Immature natural killer cell (primary cell): ENCODE measurements at regions not wholly inside any gene's neighbourhood (a gene's known extent, or its start where the extent isn't known, plus 50 kb on each side); places are given as distances from the start of the nearest gene placed in this dataset.

Experiments
- DNase-seq, 3 donors: peaks; one replicate each; pipeline ENCODE4 v3.0.0; 2022; ENCODE audit warnings: mixed read lengths in 1 of 3
- H3K27ac Mint-ChIP-seq, 6 donors: one replicate each; pipeline ENCODE4 v1.8.0; 2020; ENCODE audit warnings: mixed read lengths in 6 of 6, mild to moderate bottlenecking in 5 of 6, inconsistent platforms in 4 of 6, moderate library complexity in 3 of 6
- H3K27me3 Mint-ChIP-seq, 3 donors: one replicate each; pipeline ENCODE4 v1.8.0; 2020 to 2021; ENCODE audit warnings: low read depth in 3 of 3, mild to moderate bottlenecking in 3 of 3, mixed read lengths in 3 of 3, moderate library complexity in 3 of 3, inconsistent platforms in 1 of 3
- H3K36me3 Mint-ChIP-seq, 3 donors: one replicate each; pipeline ENCODE4 v1.8.0; 2020; ENCODE audit warnings: mixed read lengths in 3 of 3, inconsistent platforms in 2 of 3, mild to moderate bottlenecking in 2 of 3
- H3K4me1 Mint-ChIP-seq, 2 donors: one replicate each; pipeline ENCODE4 v1.8.0; 2020; ENCODE audit warnings: inconsistent platforms in 2 of 2, mild to moderate bottlenecking in 2 of 2, mixed read lengths in 2 of 2, moderate library complexity in 1 of 2
- H3K4me3 Mint-ChIP-seq, 5 donors: one replicate each; pipeline ENCODE4 v1.8.0; 2020; ENCODE audit warnings: mild to moderate bottlenecking in 5 of 5, mixed read lengths in 5 of 5, inconsistent platforms in 3 of 5, moderate library complexity in 3 of 5
- H3K9me3 Mint-ChIP-seq, 6 donors: one replicate each; pipeline ENCODE4 v1.8.0; 2020; ENCODE audit warnings: mild to moderate bottlenecking in 6 of 6, mixed read lengths in 6 of 6, inconsistent platforms in 4 of 6, moderate library complexity in 3 of 6

DNA sequence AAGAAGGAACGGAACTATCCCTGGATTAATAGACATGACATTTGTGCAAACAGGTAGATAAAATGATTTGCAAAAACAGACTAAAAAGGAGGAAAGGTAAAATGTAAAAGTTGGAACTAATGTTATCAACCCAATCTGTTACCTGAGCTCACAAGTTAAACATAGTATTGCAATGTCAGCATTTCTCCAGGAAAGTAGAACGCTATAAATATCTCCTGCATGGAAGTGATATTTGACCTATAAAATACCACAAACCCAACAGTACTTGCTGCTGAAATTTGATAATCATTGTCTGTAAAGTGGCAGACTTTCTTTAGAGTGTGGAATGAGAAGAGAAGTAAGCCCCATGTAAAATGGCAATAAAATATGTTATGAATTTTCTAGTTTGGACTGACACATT lies 1435.7 kb downstream of the LRFN5 start:
- Mint-ChIP-seq H3K4me1 (no peaks in the 10 kb centered on the region), H3K36me3 (peaks cover 0 to 4% (median 0%) of the 10 kb centered on the region in 3 donors), H3K9me3 (peaks cover 13 to 49% (median 21%) of the 10 kb centered on the region in 6 donors), H3K27me3 (peaks cover 0 to 1% (median 0%) of the 10 kb centered on the region in 3 donors), H3K4me3 (no peak overlapping the region), H3K27ac (no peak overlapping the region)
- DNase-seq: no peak

DNA sequence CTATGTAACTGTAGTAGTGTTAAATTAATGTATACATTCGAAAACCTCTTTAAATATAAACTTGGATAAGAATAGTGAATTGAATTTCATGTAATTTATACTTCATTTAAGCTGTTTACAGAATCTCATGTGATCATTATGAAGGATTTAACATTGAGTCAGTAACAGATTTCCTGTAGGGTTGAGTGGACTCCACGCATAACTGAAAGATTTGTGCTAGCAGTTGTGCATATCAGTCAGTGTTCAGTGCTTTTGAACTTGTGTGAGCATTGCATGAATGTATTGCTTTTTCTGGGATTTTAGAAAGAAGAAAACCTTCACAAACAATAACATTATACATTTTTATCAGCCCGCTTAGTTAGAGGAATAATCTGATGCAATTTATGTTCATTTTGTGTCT lies 1435.3 kb downstream of the LRFN5 start:
- Mint-ChIP-seq H3K36me3 (peaks cover 0 to 4% (median 0%) of the 10 kb centered on the region in 3 donors), H3K4me1 (no peaks in the 10 kb centered on the region), H3K27me3 (no peaks in the 10 kb centered on the region)

GRCh38 chr14:43041207-43041606 lies 1434.5 kb downstream of the LRFN5 start:
- H3K9me3 Mint-ChIP-seq: peaks cover 11 to 37% (median 21%) of the 10 kb centered on the region in 6 donors

More for the DNA sequence above, 1435.3 kb downstream of the LRFN5 start:
- no peak for DNase-seq
- no peak overlapping the region for H3K4me3 Mint-ChIP-seq
- peaks cover 13 to 45% (median 21%) of the 10 kb centered on the region in 6 donors for H3K9me3 Mint-ChIP-seq
- no peak overlapping the region for H3K27ac Mint-ChIP-seq

DNA sequence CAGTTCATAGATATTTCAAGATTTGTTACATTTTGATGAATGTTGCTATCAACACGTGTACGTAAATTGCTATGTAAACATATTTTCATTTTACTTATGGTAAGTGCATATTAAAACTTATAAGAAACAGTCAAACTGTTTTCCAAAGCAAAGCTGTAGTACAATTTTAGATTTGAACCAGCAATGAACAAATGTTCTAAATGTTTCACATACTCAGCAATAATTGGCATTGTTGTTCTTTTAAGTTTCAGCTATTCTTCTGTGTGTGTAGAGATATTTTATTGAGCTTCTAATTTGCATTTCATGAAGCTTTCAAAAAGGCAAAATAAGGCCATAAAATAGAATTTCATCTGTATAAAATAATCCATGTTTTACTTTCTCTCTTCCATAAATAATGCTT lies 1433.2 kb downstream of the LRFN5 start:
- Mint-ChIP-seq H3K9me3 (peaks cover 7 to 36% (median 17%) of the 10 kb centered on the region in 6 donors), H3K27me3 (no peaks in the 10 kb centered on the region), H3K4me3 (no peak overlapping the region), H3K36me3 (no peaks in the 10 kb centered on the region), H3K27ac (no peak overlapping the region), H3K4me1 (no peaks in the 10 kb centered on the region)
- DNase-seq: no peak

More at GRCh38 chr14:43041207-43041606, 1434.5 kb downstream of the LRFN5 start:
- Mint-ChIP-seq H3K4me3 (no peak overlapping the region), H3K36me3 (peaks cover 0 to 3% (median 0%) of the 10 kb centered on the region in 3 donors), H3K4me1 (no peaks in the 10 kb centered on the region), H3K27me3 (no peaks in the 10 kb centered on the region), H3K27ac (no peak overlapping the region)
- DNase-seq: no peak

- no peaks in the 10 kb centered on the region for H3K4me1 Mint-ChIP-seq
- H3K36me3 Mint-ChIP-seq: no peaks in the 10 kb centered on the region
- no peak overlapping the region for H3K4me3 Mint-ChIP-seq
- no peaks in the 10 kb centered on the region for H3K27me3 Mint-ChIP-seq
- DNase-seq: no peak
- H3K27ac Mint-ChIP-seq: no peak overlapping the region
- H3K9me3 Mint-ChIP-seq: peaks cover 6 to 27% (median 10%) of the 10 kb centered on the region in 6 donors
These were observed 1424.9 kb downstream of the LRFN5 start for GRCh38 chr14:43031598-43031997.

DNA sequence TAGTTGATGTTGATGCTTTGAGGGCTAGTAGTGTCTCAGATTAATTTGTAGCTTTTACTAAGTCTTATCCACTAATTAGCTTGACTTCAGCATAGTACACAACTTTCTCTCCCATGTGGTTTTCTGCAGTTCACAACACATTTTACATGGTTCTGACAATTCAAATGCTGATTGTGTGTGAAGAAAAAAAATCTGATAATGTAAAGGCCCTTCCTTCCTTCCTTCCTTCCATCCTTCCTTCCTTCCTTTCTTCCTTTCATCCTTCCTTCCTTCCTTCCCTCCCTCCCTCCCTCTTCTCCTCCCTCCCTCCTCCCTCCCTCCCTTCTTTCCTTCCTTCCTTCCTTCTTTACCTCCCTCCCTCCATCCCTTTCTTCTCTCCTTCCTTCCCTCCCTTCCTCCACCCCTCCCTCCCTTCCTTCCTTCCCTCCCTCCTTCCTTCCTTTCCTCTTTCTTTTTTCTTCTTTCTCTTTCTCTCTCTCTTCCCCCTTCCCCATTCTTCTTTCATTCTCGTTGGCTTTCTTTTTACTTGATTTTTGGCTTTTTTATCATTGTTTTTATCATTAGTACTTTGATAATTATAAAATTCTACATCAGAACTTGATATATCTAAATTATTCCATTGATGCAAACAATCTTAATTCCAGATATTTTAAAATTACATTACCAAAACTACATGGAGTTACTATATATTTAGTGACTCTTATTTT lies 1415.6 kb downstream of the LRFN5 start:
- no peaks in the 10 kb centered on the region for H3K27me3 Mint-ChIP-seq
- no peaks in the 10 kb centered on the region for H3K36me3 Mint-ChIP-seq
- no peak overlapping the region for H3K27ac Mint-ChIP-seq
- DNase-seq: no peak
- H3K4me3 Mint-ChIP-seq: no peak overlapping the region
- H3K9me3 Mint-ChIP-seq: peaks cover 9 to 42% (median 28%) of the 10 kb centered on the region in 6 donors
- H3K4me1 Mint-ChIP-seq: no peaks in the 10 kb centered on the region

- DNase-seq: no peak
- Mint-ChIP-seq H3K36me3 (no peaks in the 10 kb centered on the region), H3K27ac (no peak overlapping the region), H3K4me3 (no peak overlapping the region), H3K4me1 (no peaks in the 10 kb centered on the region), H3K9me3 (peaks cover 9 to 49% (median 34%) of the 10 kb centered on the region in 6 donors), H3K27me3 (no peaks in the 10 kb centered on the region)
These were observed 1413.2 kb downstream of the LRFN5 start for GRCh38 chr14:43019826-43020225.

GRCh38 chr14:43014338-43014737 lies 1407.7 kb downstream of the LRFN5 start:
- Mint-ChIP-seq H3K4me3 (no peak overlapping the region), H3K4me1 (no peaks in the 10 kb centered on the region), H3K27me3 (peaks cover 0 to 2% (median 0%) of the 10 kb centered on the region in 3 donors), H3K36me3 (no peaks in the 10 kb centered on the region), H3K27ac (no peak overlapping the region), H3K9me3 (peaks cover 7 to 41% (median 29%) of the 10 kb centered on the region in 6 donors)
- DNase-seq: no peak

DNA sequence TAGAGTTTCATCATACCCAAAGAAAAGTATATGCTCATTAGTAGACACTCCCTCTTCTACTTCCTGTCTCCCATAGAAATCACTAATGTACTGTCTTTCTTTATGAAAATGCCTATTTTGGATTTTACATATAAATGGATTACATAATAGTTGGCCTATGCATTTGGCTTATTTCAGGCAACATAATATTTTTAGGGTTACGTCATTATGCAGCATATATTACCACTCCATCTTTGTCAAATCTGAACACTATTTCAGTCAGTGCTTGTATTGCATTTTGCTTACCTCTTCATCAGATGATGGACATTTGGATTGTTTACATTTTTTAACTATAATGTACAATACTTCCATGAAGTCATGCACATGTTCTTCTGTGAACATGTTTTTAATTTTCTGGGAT lies 1406.1 kb downstream of the LRFN5 start:
- DNase-seq: no peak
- Mint-ChIP-seq H3K4me1 (no peaks in the 10 kb centered on the region), H3K27ac (no peak overlapping the region), H3K27me3 (peaks cover 0 to 2% (median 2%) of the 10 kb centered on the region in 3 donors), H3K9me3 (peaks cover 4 to 43% (median 30%) of the 10 kb centered on the region in 6 donors), H3K36me3 (no peaks in the 10 kb centered on the region), H3K4me3 (no peak overlapping the region)

DNA sequence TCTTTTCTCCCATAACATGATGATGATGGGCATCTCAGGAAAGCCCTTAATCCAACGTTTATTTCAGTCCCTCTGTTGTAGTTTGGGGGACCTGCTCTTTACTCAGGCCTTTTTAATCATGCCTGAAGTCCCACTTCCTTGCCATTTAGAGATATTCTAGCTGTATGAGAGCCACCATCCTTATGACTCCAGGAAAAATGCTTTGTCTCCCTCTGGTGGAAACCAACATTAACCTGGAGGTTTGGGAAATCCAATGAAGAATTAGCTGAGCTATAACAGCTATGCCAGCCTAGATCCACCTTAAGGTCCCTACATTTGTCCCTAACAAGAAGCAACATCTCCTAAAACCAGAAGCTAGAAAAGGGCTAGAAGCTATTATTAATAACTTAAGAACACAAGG lies 1399.1 kb downstream of the LRFN5 start:
- no peaks in the 10 kb centered on the region for H3K4me1 Mint-ChIP-seq
- no peak overlapping the region for H3K27ac Mint-ChIP-seq
- no peak for DNase-seq
- H3K27me3 Mint-ChIP-seq: peaks cover 1 to 3% (median 2%) of the 10 kb centered on the region in 3 donors
- peaks cover 7 to 11% (median 10%) of the 10 kb centered on the region in 3 donors for H3K36me3 Mint-ChIP-seq
- H3K9me3 Mint-ChIP-seq: peaks cover 16 to 81% (median 54%) of the 10 kb centered on the region in 6 donors
- no peak overlapping the region for H3K4me3 Mint-ChIP-seq

- no peak for DNase-seq
- peaks cover 19 to 83% (median 57%) of the 10 kb centered on the region in 6 donors for H3K9me3 Mint-ChIP-seq
These were observed 1397.2 kb downstream of the LRFN5 start for GRCh38 chr14:43003845-43004244.

DNA sequence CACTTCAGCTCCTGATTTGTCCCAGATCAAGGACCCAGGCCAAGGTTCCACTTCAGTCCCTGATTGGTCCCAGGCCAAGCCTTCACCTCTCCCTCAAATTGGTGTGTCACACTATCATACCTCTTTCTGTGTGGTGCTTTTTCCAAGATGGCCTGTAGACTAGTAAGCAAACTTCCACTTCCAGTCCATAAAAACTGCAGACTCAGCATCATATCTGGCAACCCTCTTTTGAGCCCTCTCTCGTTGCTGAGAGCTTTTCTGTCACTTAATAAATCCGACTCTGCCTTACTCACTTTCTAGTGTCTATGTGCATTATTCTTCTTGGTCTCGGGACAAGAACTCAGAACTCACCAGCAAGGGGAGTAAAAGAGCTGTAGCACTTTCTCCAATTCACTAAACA lies 1395.1 kb downstream of the LRFN5 start:
- H3K27me3 Mint-ChIP-seq: peaks cover 0 to 3% (median 1%) of the 10 kb centered on the region in 3 donors
- H3K27ac Mint-ChIP-seq: no peak overlapping the region
- DNase-seq: no peak
- H3K4me3 Mint-ChIP-seq: no peak overlapping the region
- peaks cover 7 to 11% (median 10%) of the 10 kb centered on the region in 3 donors for H3K36me3 Mint-ChIP-seq
- no peaks in the 10 kb centered on the region for H3K4me1 Mint-ChIP-seq
- H3K9me3 Mint-ChIP-seq: peaks cover 16 to 63% (median 45%) of the 10 kb centered on the region in 6 donors

More at GRCh38 chr14:43003845-43004244, 1397.2 kb downstream of the LRFN5 start:
- no peak overlapping the region for H3K27ac Mint-ChIP-seq
- peaks cover 0 to 3% (median 1%) of the 10 kb centered on the region in 3 donors for H3K27me3 Mint-ChIP-seq
- H3K4me3 Mint-ChIP-seq: no peak overlapping the region
- no peaks in the 10 kb centered on the region for H3K4me1 Mint-ChIP-seq
- peaks cover 7 to 11% (median 10%) of the 10 kb centered on the region in 3 donors for H3K36me3 Mint-ChIP-seq

- Mint-ChIP-seq H3K4me1 (no peaks in the 10 kb centered on the region), H3K4me3 (no peak overlapping the region), H3K27ac (no peak overlapping the region), H3K27me3 (peaks cover 0 to 2% (median 0%) of the 10 kb centered on the region in 3 donors), H3K36me3 (no peaks in the 10 kb centered on the region), H3K9me3 (peaks cover 9 to 36% (median 19%) of the 10 kb centered on the region in 6 donors)
- no peak for DNase-seq
These were observed 1387.5 kb downstream of the LRFN5 start for GRCh38 chr14:42994051-42994736.

DNA sequence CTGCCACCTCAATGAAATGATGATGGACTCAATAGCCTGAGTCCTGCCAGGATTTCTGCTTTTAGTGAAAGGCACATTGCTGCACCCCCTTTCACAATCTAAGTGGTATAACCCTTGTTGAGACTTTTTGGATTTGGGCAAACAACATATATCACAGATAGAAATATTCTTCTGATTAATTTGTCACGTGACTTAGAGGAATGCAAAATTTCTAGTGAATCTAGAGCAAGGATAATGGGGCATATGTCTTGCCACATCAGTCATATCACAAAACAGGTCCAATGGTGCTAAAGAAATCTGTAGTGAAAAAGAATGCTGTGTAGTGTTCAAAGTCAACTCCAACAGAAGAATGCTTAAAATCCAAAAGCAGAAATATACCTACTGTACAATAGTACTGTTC lies 1386.3 kb downstream of the LRFN5 start:
- Mint-ChIP-seq H3K36me3 (no peaks in the 10 kb centered on the region), H3K9me3 (peaks cover 11 to 47% (median 29%) of the 10 kb centered on the region in 6 donors), H3K4me3 (no peak overlapping the region), H3K27me3 (peaks cover 0 to 2% (median 0%) of the 10 kb centered on the region in 3 donors), H3K27ac (no peak overlapping the region), H3K4me1 (no peaks in the 10 kb centered on the region)
- DNase-seq: no peak
